H9 (cell line): ENCODE measurements at regions not wholly inside any gene's neighbourhood (a gene's known extent, or its start where the extent isn't known, plus 50 kb on each side); places are given as distances from the start of the nearest gene placed in this dataset.

Source experiments
- DNase-seq: peaks from one replicate; pipeline ENCODE4 v3.0.0-alpha.2; 2017
- H2AFZ ChIP-seq: one replicate; pipeline ENCODE4 v1.6.1; 2013; ENCODE audit warnings: mild to moderate bottlenecking, low read length, control low read depth, moderate library complexity
- H2AK5ac ChIP-seq: 2 replicates; pipeline ENCODE4 v1.6.1; 2013; ENCODE audit warnings: low read length, control low read depth, mixed read lengths; ENCODE audit not compliant: insufficient read length
- H2BK120ac ChIP-seq: one replicate; pipeline ENCODE4 v1.6.1; 2013; ENCODE audit warnings: low read depth, mild to moderate bottlenecking, low read length, control low read depth, inconsistent platforms; ENCODE audit not compliant: poor library complexity, severe bottlenecking
- H2BK12ac ChIP-seq: 2 replicates; pipeline ENCODE4 v1.6.1; 2013; ENCODE audit warnings: low read length, control low read depth, mixed read lengths, low read depth; ENCODE audit not compliant: insufficient read length
- H2BK15ac ChIP-seq: 2 replicates; pipeline ENCODE4 v1.6.1; 2013; ENCODE audit warnings: low read depth, low read length, control low read depth
- H2BK20ac ChIP-seq: one replicate; pipeline ENCODE4 v1.6.1; 2013; ENCODE audit warnings: low read depth, mild to moderate bottlenecking, low read length, control low read depth, inconsistent platforms; ENCODE audit not compliant: poor library complexity, severe bottlenecking
- H2BK5ac ChIP-seq: 2 replicates; pipeline ENCODE4 v1.6.1; 2013; ENCODE audit warnings: low read length, control low read depth, mixed read lengths; ENCODE audit not compliant: insufficient read length
- H3K14ac ChIP-seq: 2 replicates; pipeline ENCODE4 v1.6.1; 2013; ENCODE audit warnings: low read length, control low read depth; ENCODE audit not compliant: insufficient read depth
- H3K18ac ChIP-seq: 2 replicates; pipeline ENCODE4 v1.6.1; 2013; ENCODE audit warnings: low read depth, mild to moderate bottlenecking, mixed read lengths, low read length, control low read depth; ENCODE audit not compliant: insufficient read length
- H3K23ac ChIP-seq: 2 replicates; pipeline ENCODE4 v1.6.1; 2013; ENCODE audit warnings: low read length, control low read depth, mixed read lengths, low read depth; ENCODE audit not compliant: insufficient read length
- H3K23me2 ChIP-seq: 2 replicates; pipeline ENCODE4 v1.6.1; 2013; ENCODE audit warnings: low read depth, mild to moderate bottlenecking, mixed read lengths, low read length, control low read depth; ENCODE audit not compliant: insufficient read length, poor library complexity, severe bottlenecking
- H3K27ac ChIP-seq: 2 replicates; pipeline ENCODE4 v1.5.1; 2013; ENCODE audit warnings: low read length, control low read depth, mixed read lengths, low read depth; ENCODE audit not compliant: insufficient read length
- H3K27me3 ChIP-seq: 2 replicates; pipeline ENCODE4 v1.6.1; 2013; ENCODE audit warnings: low read length, control low read depth, inconsistent platforms; ENCODE audit not compliant: insufficient read depth
- H3K4ac ChIP-seq: 2 replicates; pipeline ENCODE4 v1.6.1; 2013; ENCODE audit warnings: low read depth, mild to moderate bottlenecking, control low read depth, inconsistent platforms, low read length, moderate library complexity
- H3K4me1 ChIP-seq: 2 replicates; pipeline ENCODE4 v1.6.1; 2013; ENCODE audit warnings: low read length, control low read depth, inconsistent platforms; ENCODE audit not compliant: insufficient read depth
- H3K4me2 ChIP-seq: 2 replicates; pipeline ENCODE4 v1.6.1; 2013; ENCODE audit warnings: low read length, control low read depth, mixed read lengths; ENCODE audit not compliant: insufficient read length, insufficient read depth
- H3K56ac ChIP-seq: 2 replicates; pipeline ENCODE4 v1.6.1; 2013; ENCODE audit warnings: low read depth, mild to moderate bottlenecking, mixed read lengths, low read length, control low read depth; ENCODE audit not compliant: insufficient read length
- H3K79me1 ChIP-seq: 2 replicates; pipeline ENCODE4 v1.6.1; 2013; ENCODE audit warnings: low read depth, mild to moderate bottlenecking, moderate library complexity, low read length, control low read depth, inconsistent platforms; ENCODE audit not compliant: insufficient read depth, poor library complexity, severe bottlenecking
- H3K79me2 ChIP-seq: 2 replicates; pipeline ENCODE4 v1.6.1; 2013; ENCODE audit warnings: low read length, control low read depth, inconsistent platforms; ENCODE audit not compliant: insufficient read depth
- H3K9ac ChIP-seq: 2 replicates; pipeline ENCODE4 v1.6.1; 2013; ENCODE audit warnings: low read length, control low read depth, mixed read lengths; ENCODE audit not compliant: insufficient read length; ENCODE audit errors: extremely low read depth
- H3K9me3 ChIP-seq: one replicate; pipeline ENCODE4 v1.6.1; 2013; ENCODE audit warnings: low read depth, low read length, inconsistent platforms; ENCODE audit not compliant: control insufficient read depth
- H3T11ph ChIP-seq: one replicate; pipeline ENCODE4 v1.6.1; 2013; ENCODE audit warnings: mild to moderate bottlenecking, low read length, control low read depth, inconsistent platforms
- H4K20me1 ChIP-seq: one replicate; pipeline ENCODE4 v1.6.1; 2013; ENCODE audit not compliant: control insufficient read depth, insufficient read length, insufficient read depth
- H4K5ac ChIP-seq: 2 replicates; pipeline ENCODE4 v1.6.1; 2013; ENCODE audit warnings: low read depth, mild to moderate bottlenecking, mixed read lengths, low read length, control low read depth; ENCODE audit not compliant: insufficient read length
- H4K8ac ChIP-seq: replicated peaks from 2 replicates; pipeline ENCODE4 v1.6.1; 2013; ENCODE audit warnings: low read length, control low read depth, mixed read lengths, low read depth; ENCODE audit not compliant: insufficient read length
- H4K91ac ChIP-seq: 2 replicates; pipeline ENCODE4 v1.6.1; 2013; ENCODE audit warnings: low read depth, mild to moderate bottlenecking, moderate library complexity, mixed read lengths, low read length, control low read depth; ENCODE audit not compliant: insufficient read length
- H3K27ac Mint-ChIP-seq, 3 experiments: 2 replicates in 2 of 3; 3 replicates in 1 of 3; pipeline ENCODE4 v1.8.0; 2020 to 2021; ENCODE audit warnings: mixed read lengths in 3 of 3, mild to moderate bottlenecking in 1 of 3, moderate library complexity in 1 of 3
- H3K27me3 Mint-ChIP-seq: 2 replicates; pipeline ENCODE4 v1.8.0; 2021; ENCODE audit warnings: low read depth, mild to moderate bottlenecking, moderate library complexity, mixed read lengths
- H3K36me3 Mint-ChIP-seq, 3 experiments: 2 replicates in 2 of 3; 3 replicates in 1 of 3; pipeline ENCODE4 v1.8.0; 2020 to 2021; ENCODE audit warnings: low read depth in 3 of 3, mixed read lengths in 3 of 3; ENCODE audit not compliant: insufficient read depth in 1 of 3
- H3K4me1 Mint-ChIP-seq, 2 experiments: 2 replicates each; pipeline ENCODE4 v1.8.0; 2020; ENCODE audit warnings: mixed read lengths in 2 of 2
- H3K4me3 Mint-ChIP-seq, 2 experiments: 2 replicates in 1 of 2; 3 replicates in 1 of 2; pipeline ENCODE4 v1.8.0; 2020 to 2021; ENCODE audit warnings: mild to moderate bottlenecking in 2 of 2, mixed read lengths in 2 of 2, moderate library complexity in 1 of 2
- H3K9me3 Mint-ChIP-seq, 2 experiments: 2 replicates in 1 of 2; 3 replicates in 1 of 2; pipeline ENCODE4 v1.8.0; 2020; ENCODE audit warnings: mild to moderate bottlenecking in 2 of 2, mixed read lengths in 2 of 2, moderate library complexity in 1 of 2
- WGBS: extraction: QIAGEN DNeasy Blood & Tissue Kit; methylation state at CpG from one replicate; pipeline ENCODE4 v1.1.7; 2013; ENCODE audit warnings: missing lambda C conversion rate, low lambda C conversion rate, mixed read lengths; ENCODE audit not compliant: insufficient read length; ENCODE audit errors: extremely low coverage; 5-methylcytosine and 5-hydroxymethylcytosine counted together
- TF ChIP-seq, protein P1 (sequence below): fragments of 200-600 bp; sonication (generic); conservative IDR thresholded peaks from 3 replicates; pipeline ENCODE4 v1.8.0; 2021; ENCODE audit warnings: antibody characterized with exemption, mild to moderate bottlenecking

DNA sequence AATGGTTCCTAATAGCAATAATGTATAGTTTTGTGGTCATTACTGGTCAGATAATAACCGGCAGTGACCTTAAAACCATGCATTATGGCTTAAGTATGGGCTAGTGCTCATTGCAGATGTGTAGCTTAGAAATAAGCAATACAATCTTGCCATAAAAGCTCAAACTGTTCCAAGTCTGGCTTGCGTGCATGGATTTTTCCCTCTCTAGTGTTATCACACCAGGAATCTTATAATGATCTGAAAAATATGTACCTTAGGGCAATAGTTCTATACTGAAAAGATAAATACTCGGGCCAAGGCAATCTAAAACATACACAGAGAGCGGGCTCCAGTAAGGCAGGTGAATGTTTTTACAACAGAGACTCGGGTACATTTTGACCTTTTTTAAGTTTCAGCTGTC, 157.8 kb downstream of the DHX15 start:
- no peak overlapping the region for H4K5ac ChIP-seq
- no CpG with 5 or more reads among the region's 5 CpGs for WGBS
- TF ChIP-seq, protein P1, sequence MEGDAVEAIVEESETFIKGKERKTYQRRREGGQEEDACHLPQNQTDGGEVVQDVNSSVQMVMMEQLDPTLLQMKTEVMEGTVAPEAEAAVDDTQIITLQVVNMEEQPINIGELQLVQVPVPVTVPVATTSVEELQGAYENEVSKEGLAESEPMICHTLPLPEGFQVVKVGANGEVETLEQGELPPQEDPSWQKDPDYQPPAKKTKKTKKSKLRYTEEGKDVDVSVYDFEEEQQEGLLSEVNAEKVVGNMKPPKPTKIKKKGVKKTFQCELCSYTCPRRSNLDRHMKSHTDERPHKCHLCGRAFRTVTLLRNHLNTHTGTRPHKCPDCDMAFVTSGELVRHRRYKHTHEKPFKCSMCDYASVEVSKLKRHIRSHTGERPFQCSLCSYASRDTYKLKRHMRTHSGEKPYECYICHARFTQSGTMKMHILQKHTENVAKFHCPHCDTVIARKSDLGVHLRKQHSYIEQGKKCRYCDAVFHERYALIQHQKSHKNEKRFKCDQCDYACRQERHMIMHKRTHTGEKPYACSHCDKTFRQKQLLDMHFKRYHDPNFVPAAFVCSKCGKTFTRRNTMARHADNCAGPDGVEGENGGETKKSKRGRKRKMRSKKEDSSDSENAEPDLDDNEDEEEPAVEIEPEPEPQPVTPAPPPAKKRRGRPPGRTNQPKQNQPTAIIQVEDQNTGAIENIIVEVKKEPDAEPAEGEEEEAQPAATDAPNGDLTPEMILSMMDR = no peak
- Mint-ChIP-seq H3K4me3 (no peak overlapping the region), H3K27ac (no peak overlapping the region), H3K9me3 (peaks cover 6 to 10% of the 10 kb centered on the region in 2 experiments), H3K27me3 (no peaks in the 10 kb centered on the region; the same call in 1 of the 2 replicates), H3K4me1 (peaks cover 8 to 10% of the 10 kb centered on the region in 2 experiments), H3K36me3 (peaks cover 3 to 10% (median 5%) of the 10 kb centered on the region in 3 experiments)
- no peaks in the 10 kb centered on the region for H3K9me3 ChIP-seq
- no peaks in the 10 kb centered on the region for H3K27me3 ChIP-seq
- no peak overlapping the region for H4K8ac ChIP-seq
- H3K4me2 ChIP-seq = no peak overlapping the region
- H3K14ac ChIP-seq = no peak overlapping the region
- no peaks in the 10 kb centered on the region for H3K79me1 ChIP-seq
- no peak overlapping the region for H4K91ac ChIP-seq
- H3K79me2 ChIP-seq = no peaks in the 10 kb centered on the region
- H3K18ac ChIP-seq = no peak overlapping the region
- H3K4me1 ChIP-seq = 0 out of 2 replicates have a peak, but pooled peaks cover 4% of the 10 kb centered on the region
- H2AK5ac ChIP-seq = no peak overlapping the region
- no peak overlapping the region for H3K56ac ChIP-seq
- DNase-seq = no peak
- H2BK5ac ChIP-seq = no peak overlapping the region
- no peak overlapping the region for H2BK120ac ChIP-seq
- H2AFZ ChIP-seq = no peak overlapping the region
- no peak overlapping the region for H3K9ac ChIP-seq
- no peak overlapping the region for H2BK15ac ChIP-seq
- H2BK12ac ChIP-seq = no peak overlapping the region
- no peaks in the 10 kb centered on the region for H3K23me2 ChIP-seq
- no peak overlapping the region for H3T11ph ChIP-seq
- H4K20me1 ChIP-seq = no peaks in the 10 kb centered on the region
- no peak overlapping the region for H3K23ac ChIP-seq
- no peak overlapping the region for H2BK20ac ChIP-seq
- H3K4ac ChIP-seq = no peak overlapping the region
- no peak overlapping the region for H3K27ac ChIP-seq
